Stimulated activated effector memory CD8-positive, alpha-beta T cell treated with anti-CD3 and anti-CD28 coated beads, Interleukin-12 subunit alpha, Interleukin-12 subunit beta, amount 100 ng/mL, for 72 hours (primary cell): ENCODE measurements at regions not wholly inside any gene's neighbourhood (a gene's known extent, or its start where the extent isn't known, plus 50 kb on each side); places are given as distances from the start of the nearest gene placed in this dataset.
"Not testable (repeated sequence)": the region's sequence is repeated elsewhere in the genome, so short reads cannot be mapped to it uniquely, and the experiment has no call there.

ENCODE experiments used
- ATAC-seq: fragments of 150-1000 bp; cut with Tn5 transposase; 2 replicates; pipeline ENCODE4 v1.10.0; 2021
- DNase-seq, 2 donors: peaks; one replicate each; pipeline ENCODE4 v3.0.0; 2021 to 2022; ENCODE audit warnings: low spot score in 2 of 2
- H3K27ac Mint-ChIP-seq: one replicate; pipeline ENCODE4 v1.8.0; 2022; ENCODE audit warnings: mild to moderate bottlenecking, mixed read lengths
- H3K36me3 Mint-ChIP-seq: one replicate; pipeline ENCODE4 v1.8.0; 2022; ENCODE audit warnings: mild to moderate bottlenecking, mixed read lengths
- H3K4me1 Mint-ChIP-seq: one replicate; pipeline ENCODE4 v1.8.0; 2022; ENCODE audit warnings: mixed read lengths
- H3K4me3 Mint-ChIP-seq: one replicate; pipeline ENCODE4 v1.8.0; 2022; ENCODE audit warnings: mild to moderate bottlenecking, mixed read lengths
- H3K9me3 Mint-ChIP-seq: one replicate; pipeline ENCODE4 v1.8.0; 2022; ENCODE audit warnings: mixed read lengths

- Mint-ChIP-seq H3K36me3 (no peaks in the 10 kb centered on the region), H3K4me1 (no peaks in the 10 kb centered on the region), H3K9me3 (peaks cover 2% of the 10 kb centered on the region), H3K27ac (no peak overlapping the region), H3K4me3 (no peak overlapping the region)
- ATAC-seq (no peak), DNase-seq (no peak)
Measured at GRCh38 chr7:101725921-101726320, 91.5 kb upstream of the CUX1 start.

- Mint-ChIP-seq H3K36me3 (no peaks in the 10 kb centered on the region), H3K9me3 (peaks cover 2% of the 10 kb centered on the region), H3K4me3 (no peak overlapping the region), H3K27ac (no peak overlapping the region), H3K4me1 (no peaks in the 10 kb centered on the region)
- DNase-seq (no peak), ATAC-seq (no peak)
Measured at GRCh38 chr7:101727184-101727583, 90.2 kb upstream of the CUX1 start.

GRCh38 chr7:101728128-101728527 lies 89.3 kb upstream of the CUX1 start:
- Mint-ChIP-seq H3K36me3 (no peaks in the 10 kb centered on the region), H3K9me3 (peaks cover 2% of the 10 kb centered on the region), H3K4me1 (no peaks in the 10 kb centered on the region), H3K27ac (no peak overlapping the region), H3K4me3 (no peak overlapping the region)
- ATAC-seq (no peak), DNase-seq (no peak)

DNA sequence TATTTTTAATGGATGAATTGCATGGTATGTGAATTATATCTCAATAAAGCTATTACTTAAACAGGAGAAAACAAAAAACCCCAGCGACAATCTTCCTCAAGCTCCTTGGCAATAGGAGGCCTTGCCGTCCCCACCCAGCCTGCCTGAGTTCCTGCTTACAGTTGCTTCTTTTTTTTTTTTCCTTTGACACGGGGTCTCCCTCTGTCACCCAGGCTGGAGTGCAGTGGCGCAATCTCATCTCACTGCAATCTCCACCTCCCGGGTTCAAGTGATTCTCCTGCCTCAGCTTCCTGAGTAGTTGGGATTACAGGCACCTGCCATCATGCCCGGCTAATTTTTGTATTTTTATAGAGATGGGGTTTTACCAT lies 88.6 kb upstream of the CUX1 start:
- not testable (repeated sequence) for ATAC-seq, H3K36me3 Mint-ChIP-seq, H3K27ac Mint-ChIP-seq, H3K4me1 Mint-ChIP-seq, DNase-seq, H3K9me3 Mint-ChIP-seq, H3K4me3 Mint-ChIP-seq

DNA sequence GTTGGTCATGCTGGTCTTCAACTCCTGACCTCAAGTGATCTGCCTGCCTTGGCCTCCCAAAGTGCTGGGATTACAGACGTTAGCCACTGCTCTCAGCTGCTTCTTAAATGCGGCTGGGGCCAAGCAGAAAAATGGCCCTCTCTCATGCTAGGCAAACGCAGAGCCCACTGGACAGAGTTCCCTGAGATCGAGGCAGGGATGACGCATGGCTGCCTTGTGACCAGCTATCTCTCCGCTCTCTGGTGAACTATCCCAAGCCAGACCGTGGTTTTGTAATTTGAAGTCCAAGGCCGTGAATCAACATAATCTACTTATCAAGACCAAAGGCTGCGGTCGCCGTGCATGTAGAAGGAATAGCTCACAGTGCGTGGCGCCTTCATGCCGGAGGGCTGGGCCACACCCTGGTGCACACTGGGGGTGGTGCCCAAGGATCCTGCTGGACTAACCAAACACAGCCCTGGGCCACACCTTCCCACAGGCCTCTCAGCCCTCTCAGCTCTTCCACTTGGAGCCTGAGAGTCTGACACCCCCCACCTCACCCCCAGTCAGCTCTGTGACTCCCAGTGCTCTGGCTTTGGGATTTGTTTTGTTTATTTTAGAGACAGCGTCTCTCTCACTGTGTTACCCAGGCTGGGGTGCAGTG lies 88.1 kb upstream of the CUX1 start:
- DNase-seq = no peak
- Mint-ChIP-seq H3K27ac (no peak overlapping the region), H3K4me1 (no peaks in the 10 kb centered on the region), H3K9me3 (no peaks in the 10 kb centered on the region), H3K4me3 (no peak overlapping the region), H3K36me3 (no peaks in the 10 kb centered on the region)
- ATAC-seq = no peak

DNA sequence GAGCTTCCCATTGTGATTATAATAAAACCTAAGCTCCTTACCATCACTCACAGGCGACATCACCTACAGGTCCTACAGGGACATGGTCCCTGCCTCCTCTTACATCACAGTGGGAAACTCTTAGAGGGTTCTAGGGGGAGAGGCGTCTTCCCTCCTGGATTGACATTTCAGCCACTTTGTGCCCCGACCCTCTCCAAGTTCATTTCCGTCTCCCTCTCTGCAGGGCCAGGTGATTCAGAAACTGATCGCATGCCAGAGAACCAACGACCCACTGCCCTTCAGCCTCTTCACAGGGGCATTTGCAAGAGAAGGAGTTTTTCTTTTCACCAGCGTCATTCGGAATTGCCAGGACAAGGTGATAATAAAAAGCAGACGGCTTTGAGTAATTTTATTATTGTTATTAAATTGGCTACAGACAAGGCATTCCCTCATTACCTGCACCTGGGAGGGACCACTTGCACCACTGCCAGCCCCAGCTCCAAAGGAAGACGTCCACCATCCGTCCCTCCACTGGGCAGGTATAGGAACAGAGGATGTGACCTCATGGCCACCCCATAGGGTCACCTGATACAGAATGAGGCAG lies 85.8 kb upstream of the CUX1 start:
- Mint-ChIP-seq H3K9me3 (no peaks in the 10 kb centered on the region), H3K27ac (no peak overlapping the region), H3K36me3 (no peaks in the 10 kb centered on the region), H3K4me1 (no peaks in the 10 kb centered on the region), H3K4me3 (no peak overlapping the region)
- DNase-seq (no peak), ATAC-seq (no peak)

- no peaks in the 10 kb centered on the region for H3K9me3 Mint-ChIP-seq
- no peak overlapping the region for H3K4me3 Mint-ChIP-seq
- no peak overlapping the region for H3K27ac Mint-ChIP-seq
- no peaks in the 10 kb centered on the region for H3K4me1 Mint-ChIP-seq
- peaks cover 1% of the 10 kb centered on the region for H3K36me3 Mint-ChIP-seq
- ATAC-seq (no peak), DNase-seq (no peak)
Measured at GRCh38 chr7:101733713-101734475, 83.5 kb upstream of the CUX1 start.

DNA sequence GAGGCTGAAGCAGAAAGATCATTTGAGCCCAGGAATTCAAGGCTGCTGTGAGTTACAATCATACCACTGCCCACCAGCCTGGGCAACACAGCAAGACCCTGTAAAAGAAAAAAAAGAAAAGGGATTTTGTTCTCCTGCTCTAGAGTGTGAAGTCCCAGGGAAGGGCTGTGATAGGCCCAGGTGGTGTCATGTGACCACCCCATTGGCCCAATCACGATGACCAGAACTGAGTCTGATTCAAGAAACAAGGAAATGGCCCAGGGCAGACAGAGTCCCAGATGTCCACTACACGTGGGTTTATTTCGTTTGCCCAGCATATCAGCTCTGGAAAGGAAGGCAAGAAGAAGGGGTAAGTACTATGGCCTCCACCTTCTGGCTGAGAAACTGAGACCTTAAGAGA lies 81.3 kb upstream of the CUX1 start:
- DNase-seq (no peak), ATAC-seq (no peak)
- no peak overlapping the region for H3K27ac Mint-ChIP-seq
- peaks cover 4% of the 10 kb centered on the region for H3K4me1 Mint-ChIP-seq
- H3K4me3 Mint-ChIP-seq = no peak overlapping the region
- peaks cover 4% of the 10 kb centered on the region for H3K36me3 Mint-ChIP-seq
- no peaks in the 10 kb centered on the region for H3K9me3 Mint-ChIP-seq

- peaks cover 12% of the 10 kb centered on the region for H3K4me1 Mint-ChIP-seq
- H3K36me3 Mint-ChIP-seq = peaks cover 4% of the 10 kb centered on the region
- H3K9me3 Mint-ChIP-seq = no peaks in the 10 kb centered on the region
- no peak overlapping the region for H3K4me3 Mint-ChIP-seq
- H3K27ac Mint-ChIP-seq = no peak overlapping the region
- ATAC-seq (no peak), DNase-seq (no peak)
Measured at GRCh38 chr7:101739775-101740398, 77.5 kb upstream of the CUX1 start.

DNA sequence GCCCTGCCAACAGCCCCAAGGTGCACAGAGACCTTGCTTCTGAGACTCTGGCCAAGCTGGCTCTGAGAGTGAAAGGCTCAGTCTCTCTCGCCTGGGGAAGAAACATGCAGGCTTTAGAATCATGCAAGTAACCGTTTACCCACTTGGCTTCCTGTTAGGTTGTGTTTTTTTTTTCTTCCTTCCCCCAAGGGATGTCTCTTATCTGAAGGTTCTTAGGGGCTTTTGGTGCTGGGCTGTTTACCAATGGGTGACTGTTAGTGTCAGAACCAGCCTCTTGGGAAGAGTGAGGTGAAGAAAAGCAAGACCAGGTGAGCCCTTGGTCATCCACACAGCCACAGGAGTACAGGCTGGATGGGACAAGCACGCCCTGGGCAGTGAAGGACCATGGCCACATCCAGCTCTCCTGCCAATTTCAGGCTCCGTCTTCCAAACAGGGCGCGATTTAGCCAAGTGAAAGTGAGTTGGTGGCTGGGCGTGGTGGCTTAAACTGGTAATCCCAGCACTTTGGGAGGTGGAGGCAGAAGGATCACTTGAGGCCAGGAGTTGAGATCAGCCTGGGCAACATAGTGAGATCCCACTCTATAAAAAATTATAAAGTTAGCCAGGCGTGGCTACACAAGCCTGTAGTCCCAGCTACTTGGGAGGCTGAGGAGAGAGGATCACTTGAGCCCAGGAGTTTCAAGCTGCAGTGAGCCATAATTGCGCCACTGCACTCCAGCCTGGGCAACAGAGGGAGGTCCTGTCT lies 76.3 kb upstream of the CUX1 start:
- H3K9me3 Mint-ChIP-seq = no peaks in the 10 kb centered on the region
- ATAC-seq (peak; percentile 5), DNase-seq (no peak)
- peaks cover 4% of the 10 kb centered on the region for H3K36me3 Mint-ChIP-seq
- H3K4me1 Mint-ChIP-seq = peaks cover 12% of the 10 kb centered on the region
- no peak overlapping the region for H3K4me3 Mint-ChIP-seq
- peak overlapping the region; percentile 32 for H3K27ac Mint-ChIP-seq

DNA sequence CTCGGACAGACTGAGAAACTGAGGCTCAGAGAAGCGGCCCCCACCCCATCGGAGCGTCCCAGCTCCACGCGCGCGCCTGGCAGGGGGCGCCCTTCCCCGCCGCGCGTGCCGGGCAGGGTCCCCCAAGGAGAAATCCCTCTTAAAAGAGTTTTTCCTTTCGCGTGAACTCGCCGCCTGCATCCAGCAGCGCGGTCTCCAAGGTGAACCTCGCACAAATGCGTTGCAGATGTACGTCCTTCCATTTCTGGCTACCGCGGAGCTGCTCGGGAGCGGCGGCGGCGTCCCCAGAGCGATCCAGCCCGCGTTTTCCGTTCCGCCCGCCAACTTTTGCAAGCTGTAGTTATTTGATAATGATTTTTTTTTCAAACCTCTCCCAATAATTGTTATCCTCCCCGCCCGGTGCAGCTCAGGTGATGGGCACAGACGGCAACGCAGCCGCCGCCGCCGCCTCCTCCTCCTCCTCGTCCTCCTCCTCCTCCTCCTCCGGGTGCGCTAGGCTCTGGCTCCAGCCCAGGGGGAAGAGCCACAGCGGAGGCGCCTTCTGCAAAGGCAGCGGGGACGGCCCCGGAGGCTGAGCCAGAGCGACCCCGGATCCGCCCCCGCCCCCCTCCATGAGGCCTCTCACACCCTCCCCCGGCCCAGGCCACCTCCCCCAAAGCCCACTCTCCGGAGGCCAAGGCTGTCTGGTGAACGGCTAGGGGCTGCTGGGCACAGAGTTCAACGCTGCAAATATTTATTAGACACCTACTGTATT lies 74.0 kb upstream of the CUX1 start:
- peaks cover 12% of the 10 kb centered on the region for H3K4me1 Mint-ChIP-seq
- ATAC-seq (peak; percentile 71), DNase-seq (peak; percentile 30 to 66)
- no peak overlapping the region for H3K27ac Mint-ChIP-seq
- peaks cover 4% of the 10 kb centered on the region for H3K36me3 Mint-ChIP-seq
- H3K4me3 Mint-ChIP-seq = peak overlapping the region; percentile 69
- no peaks in the 10 kb centered on the region for H3K9me3 Mint-ChIP-seq

GRCh38 chr7:101743995-101744360 lies 73.4 kb upstream of the CUX1 start:
- ATAC-seq (no peak), DNase-seq (no peak)
- H3K4me1 Mint-ChIP-seq = peaks cover 12% of the 10 kb centered on the region
- H3K36me3 Mint-ChIP-seq = peaks cover 2% of the 10 kb centered on the region
- no peaks in the 10 kb centered on the region for H3K9me3 Mint-ChIP-seq
- no peak overlapping the region for H3K27ac Mint-ChIP-seq
- H3K4me3 Mint-ChIP-seq = peak overlapping the region; percentile 69

DNA sequence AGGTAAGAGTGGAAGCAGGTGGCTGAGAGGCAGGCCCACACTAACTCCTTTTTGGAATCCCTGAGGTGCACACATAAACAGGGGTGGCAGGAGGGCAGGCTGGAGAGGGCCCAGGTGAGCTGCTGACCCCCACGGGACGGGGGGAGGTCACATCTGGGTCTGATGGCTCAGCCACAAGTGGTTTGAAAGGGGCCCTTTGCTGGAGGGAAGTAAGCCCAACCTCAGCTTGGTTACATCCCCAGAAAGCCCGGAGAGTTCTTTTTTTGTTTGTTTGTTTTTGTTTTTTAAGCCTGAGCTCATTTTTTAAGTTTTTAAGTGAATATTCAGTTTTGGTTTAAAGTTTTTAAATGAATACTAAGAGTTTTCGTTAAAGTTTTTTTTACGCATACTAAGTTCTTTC lies 72.8 kb upstream of the CUX1 start:
- H3K36me3 Mint-ChIP-seq = no peaks in the 10 kb centered on the region
- DNase-seq (no peak), ATAC-seq (no peak)
- H3K4me1 Mint-ChIP-seq = peaks cover 12% of the 10 kb centered on the region
- H3K9me3 Mint-ChIP-seq = no peaks in the 10 kb centered on the region
- no peak overlapping the region for H3K27ac Mint-ChIP-seq
- H3K4me3 Mint-ChIP-seq = no peak overlapping the region

GRCh38 chr7:101746314-101746713 lies 71.1 kb upstream of the CUX1 start:
- Mint-ChIP-seq H3K36me3 (no peaks in the 10 kb centered on the region), H3K4me1 (peaks cover 6% of the 10 kb centered on the region), H3K27ac (no peak overlapping the region), H3K4me3 (no peak overlapping the region), H3K9me3 (no peaks in the 10 kb centered on the region)
- DNase-seq = no peak
- no peak for ATAC-seq
